Activated naive CD8-positive, alpha-beta T cell treated with anti-CD3 and anti-CD28 coated beads, Interleukin-2, amount 10 ng/mL, durations not matched to agents 7 days and 5 days (primary cell): ENCODE measurements at regions not wholly inside any gene's neighbourhood (a gene's known extent, or its start where the extent isn't known, plus 50 kb on each side); places are given as distances from the start of the nearest gene placed in this dataset.

Source experiments
- ATAC-seq: fragments of 150-1000 bp; cut with Tn5 transposase; one replicate; pipeline ENCODE4 v1.10.0; 2021; ENCODE audit warnings: low read depth, moderate library complexity
- POLR2A ChIA-PET: fragments of 350-600 bp; sonication (Branson Sonifier 250); formaldehyde crosslinking; loops from one replicate; lab custom pipeline; 2021; ENCODE audit warnings: antibody characterized with exemption; lab: Charles Lee
- DNase-seq: peaks from one replicate; pipeline ENCODE4 v3.0.0; 2021
- H3K27ac Mint-ChIP-seq: one replicate; pipeline ENCODE4 v1.8.0; 2022; ENCODE audit warnings: mild to moderate bottlenecking, mixed read lengths
- H3K27me3 Mint-ChIP-seq: one replicate; pipeline ENCODE4 v1.8.0; 2022; ENCODE audit warnings: mild to moderate bottlenecking, moderate library complexity, mixed read lengths
- H3K36me3 Mint-ChIP-seq: one replicate; pipeline ENCODE4 v1.8.0; 2021; ENCODE audit warnings: mild to moderate bottlenecking, mixed read lengths
- H3K4me1 Mint-ChIP-seq: one replicate; pipeline ENCODE4 v1.8.0; 2021; ENCODE audit warnings: mixed read lengths
- H3K4me3 Mint-ChIP-seq: one replicate; pipeline ENCODE4 v1.8.0; 2022; ENCODE audit warnings: mild to moderate bottlenecking, moderate library complexity, mixed read lengths
- H3K9me3 Mint-ChIP-seq: one replicate; pipeline ENCODE4 v1.8.0; 2021; ENCODE audit warnings: mixed read lengths

DNA sequence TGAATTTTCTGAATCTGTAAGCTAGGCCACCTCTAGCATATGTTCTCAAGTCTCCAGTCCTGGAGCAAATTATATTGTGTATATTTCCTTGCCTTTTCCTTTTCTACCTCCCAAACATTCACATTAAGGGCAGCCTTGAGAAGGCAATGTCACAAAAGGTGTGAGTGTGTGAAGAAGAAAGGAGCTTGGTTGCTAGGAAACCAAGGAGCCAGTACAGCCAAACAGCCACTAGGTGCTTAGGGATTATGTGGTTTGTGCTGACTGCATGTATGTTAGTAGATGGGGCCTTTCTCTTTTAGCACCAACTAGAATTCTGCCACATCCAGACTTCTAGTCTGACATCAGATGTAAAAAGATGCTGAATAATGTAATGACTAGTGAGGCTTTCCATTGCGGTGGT is 118.8 kb upstream of the DAZL start:
- H3K4me3 Mint-ChIP-seq = no peak overlapping the region
- peaks cover 2% of the 10 kb centered on the region for H3K36me3 Mint-ChIP-seq
- no peak for ATAC-seq
- POLR2A ChIA-PET = no interaction called here
- no peaks in the 10 kb centered on the region for H3K27me3 Mint-ChIP-seq
- H3K9me3 Mint-ChIP-seq = peaks cover 10% of the 10 kb centered on the region
- no peak for DNase-seq
- no peak overlapping the region for H3K27ac Mint-ChIP-seq
- peaks cover 3% of the 10 kb centered on the region for H3K4me1 Mint-ChIP-seq

- Mint-ChIP-seq H3K27ac (no peak overlapping the region), H3K27me3 (no peaks in the 10 kb centered on the region), H3K9me3 (peaks cover 12% of the 10 kb centered on the region), H3K36me3 (peaks cover 2% of the 10 kb centered on the region), H3K4me3 (no peak overlapping the region), H3K4me1 (peaks cover 3% of the 10 kb centered on the region)
- DNase-seq (no peak), ATAC-seq (no peak)
- POLR2A ChIA-PET = interaction anchor here (0.6 kb wide), 1 partner anchor 99 kb away, joined by 4 read pairs; no protein-coding TSS in a partner anchor
These were observed 119.3 kb upstream of the DAZL start for GRCh38 chr3:16724487-16724886.

- POLR2A ChIA-PET = no interaction called here
These were observed 120.7 kb upstream of the DAZL start for GRCh38 chr3:16725972-16726371.

DNA sequence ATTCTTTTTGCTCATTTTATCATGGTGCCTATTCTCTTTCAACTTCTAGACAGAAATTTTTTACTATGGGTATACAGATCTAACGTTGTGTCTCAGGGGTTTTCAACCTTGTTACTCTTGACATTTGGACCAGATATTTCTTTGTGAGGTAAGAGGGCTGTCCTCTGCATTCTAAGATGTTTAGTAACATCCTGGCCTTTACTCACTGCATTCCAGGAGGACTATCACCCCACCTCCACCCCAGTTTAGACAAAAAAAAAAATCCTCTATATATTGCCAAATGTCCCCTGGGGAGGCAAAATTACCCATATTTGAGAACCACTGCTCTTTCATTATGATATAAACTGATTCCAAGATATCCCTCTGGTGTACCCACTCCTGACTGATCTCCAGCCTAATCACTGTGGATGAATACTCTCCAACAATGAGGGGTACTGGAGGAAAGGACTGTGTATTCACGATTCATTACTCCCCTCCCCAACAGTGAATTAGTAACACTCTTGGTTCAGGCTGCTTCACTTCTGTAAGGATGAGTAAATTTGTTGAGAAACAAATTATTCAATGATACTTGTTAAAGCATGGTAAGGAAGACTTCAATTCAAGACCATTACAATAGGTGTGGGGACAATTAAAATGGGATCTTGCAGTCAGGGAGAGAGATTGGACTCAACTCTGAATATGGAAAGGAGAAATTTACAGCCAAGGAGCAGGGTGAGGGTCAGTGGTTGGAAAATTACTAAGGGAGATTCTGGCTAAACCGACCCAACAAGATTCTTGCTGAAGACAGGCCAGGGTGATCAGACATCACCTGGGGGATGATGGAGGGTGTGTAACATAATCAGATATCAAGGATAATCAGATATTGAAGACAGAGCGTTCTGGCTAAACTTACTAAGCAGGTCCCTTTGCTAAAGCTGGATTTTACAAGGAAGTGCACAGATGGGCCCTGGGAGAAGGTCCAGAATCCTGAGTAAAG is 123.8 kb upstream of the DAZL start:
- peaks cover 2% of the 10 kb centered on the region for H3K27me3 Mint-ChIP-seq
- ATAC-seq (no peak), DNase-seq (no peak)
- H3K36me3 Mint-ChIP-seq = peaks cover 6% of the 10 kb centered on the region
- POLR2A ChIA-PET = no interaction called here
- peaks cover 23% of the 10 kb centered on the region for H3K9me3 Mint-ChIP-seq
- no peak overlapping the region for H3K4me3 Mint-ChIP-seq
- H3K27ac Mint-ChIP-seq = no peak overlapping the region
- no peaks in the 10 kb centered on the region for H3K4me1 Mint-ChIP-seq

More at GRCh38 chr3:16725972-16726371, 120.7 kb upstream of the DAZL start:
- DNase-seq (no peak), ATAC-seq (no peak)
- no peaks in the 10 kb centered on the region for H3K4me1 Mint-ChIP-seq
- peaks cover 13% of the 10 kb centered on the region for H3K9me3 Mint-ChIP-seq
- peaks cover 2% of the 10 kb centered on the region for H3K36me3 Mint-ChIP-seq
- H3K27me3 Mint-ChIP-seq = peaks cover 2% of the 10 kb centered on the region
- no peak overlapping the region for H3K4me3 Mint-ChIP-seq
- H3K27ac Mint-ChIP-seq = no peak overlapping the region

GRCh38 chr3:16738451-16738850 is 133.2 kb upstream of the DAZL start:
- Mint-ChIP-seq H3K27me3 (no peaks in the 10 kb centered on the region), H3K9me3 (peaks cover 28% of the 10 kb centered on the region), H3K4me1 (no peaks in the 10 kb centered on the region), H3K4me3 (no peak overlapping the region), H3K27ac (no peak overlapping the region), H3K36me3 (peaks cover 3% of the 10 kb centered on the region)
- DNase-seq (no peak), ATAC-seq (no peak)
- POLR2A ChIA-PET = no interaction called here

- Mint-ChIP-seq H3K27me3 (no peaks in the 10 kb centered on the region), H3K9me3 (peaks cover 24% of the 10 kb centered on the region), H3K27ac (no peak overlapping the region), H3K4me3 (no peak overlapping the region), H3K4me1 (no peaks in the 10 kb centered on the region), H3K36me3 (peaks cover 3% of the 10 kb centered on the region)
- no peak for DNase-seq
- ATAC-seq = no peak
- POLR2A ChIA-PET = no interaction called here
These were observed 134.4 kb upstream of the DAZL start for GRCh38 chr3:16739541-16740105.

GRCh38 chr3:16740515-16740914 is 135.3 kb upstream of the DAZL start:
- POLR2A ChIA-PET = no interaction called here
- Mint-ChIP-seq H3K9me3 (peaks cover 23% of the 10 kb centered on the region), H3K4me1 (no peaks in the 10 kb centered on the region), H3K27me3 (no peaks in the 10 kb centered on the region), H3K4me3 (no peak overlapping the region), H3K36me3 (peaks cover 3% of the 10 kb centered on the region), H3K27ac (no peak overlapping the region)
- no peak for ATAC-seq
- no peak for DNase-seq

DNA sequence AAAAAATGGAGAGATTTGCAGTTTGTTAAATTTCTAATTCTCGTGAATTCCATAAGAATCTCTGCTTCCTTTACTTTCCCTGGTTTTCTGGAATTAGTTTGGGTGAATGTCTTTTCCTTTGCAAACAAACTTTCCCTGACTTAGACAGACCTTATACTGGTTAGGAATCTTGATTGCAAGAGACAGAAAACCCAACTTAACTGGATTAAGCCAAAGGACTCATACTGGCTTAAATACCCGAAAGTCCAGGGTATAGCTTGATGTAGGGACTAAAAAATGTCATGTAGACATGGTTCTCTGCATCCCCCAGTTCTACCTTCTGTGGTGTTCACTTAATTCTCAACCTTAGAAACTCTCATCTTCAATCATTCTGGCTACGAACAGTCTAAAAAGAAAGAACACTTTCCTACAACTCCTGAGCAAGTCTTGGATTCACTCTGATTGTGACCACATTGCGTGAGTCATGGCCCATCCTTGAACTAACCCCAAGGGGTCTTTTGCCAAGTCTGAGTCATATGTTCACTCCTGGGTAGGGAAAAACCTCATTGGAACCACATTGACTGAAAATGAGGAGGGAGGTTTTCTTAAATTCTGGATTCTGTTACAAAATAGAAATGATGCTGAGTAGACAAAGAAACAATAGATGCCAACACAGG is 136.0 kb upstream of the DAZL start:
- DNase-seq (no peak), ATAC-seq (no peak)
- no peak overlapping the region for H3K27ac Mint-ChIP-seq
- H3K36me3 Mint-ChIP-seq = peaks cover 2% of the 10 kb centered on the region
- H3K4me1 Mint-ChIP-seq = no peaks in the 10 kb centered on the region
- H3K27me3 Mint-ChIP-seq = no peaks in the 10 kb centered on the region
- H3K4me3 Mint-ChIP-seq = no peak overlapping the region
- peaks cover 20% of the 10 kb centered on the region for H3K9me3 Mint-ChIP-seq
- POLR2A ChIA-PET = no interaction called here

DNA sequence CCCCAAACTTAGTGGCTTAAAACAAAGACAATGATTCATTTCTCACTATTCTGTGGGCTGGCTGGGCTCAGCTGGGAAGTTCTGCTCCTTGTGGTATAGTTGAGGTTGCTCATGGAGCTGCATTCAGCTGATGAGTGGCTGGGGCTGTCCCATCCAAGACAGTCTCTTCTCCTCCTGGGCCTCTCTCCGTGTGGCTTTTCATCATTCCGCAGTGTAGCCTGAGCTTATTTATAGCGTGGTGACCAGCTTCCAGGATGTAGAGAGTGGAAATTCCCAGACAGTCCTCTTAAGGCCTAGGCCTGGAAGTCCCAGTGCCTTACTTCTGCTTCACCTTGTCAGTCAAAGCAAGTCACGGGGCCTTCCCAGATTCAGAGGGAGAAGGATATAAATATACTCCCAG is 136.7 kb upstream of the DAZL start:
- Mint-ChIP-seq H3K36me3 (peaks cover 2% of the 10 kb centered on the region), H3K4me3 (no peak overlapping the region), H3K27me3 (no peaks in the 10 kb centered on the region), H3K9me3 (peaks cover 18% of the 10 kb centered on the region), H3K4me1 (no peaks in the 10 kb centered on the region), H3K27ac (no peak overlapping the region)
- DNase-seq = no peak
- POLR2A ChIA-PET = no interaction called here
- no peak for ATAC-seq

DNA sequence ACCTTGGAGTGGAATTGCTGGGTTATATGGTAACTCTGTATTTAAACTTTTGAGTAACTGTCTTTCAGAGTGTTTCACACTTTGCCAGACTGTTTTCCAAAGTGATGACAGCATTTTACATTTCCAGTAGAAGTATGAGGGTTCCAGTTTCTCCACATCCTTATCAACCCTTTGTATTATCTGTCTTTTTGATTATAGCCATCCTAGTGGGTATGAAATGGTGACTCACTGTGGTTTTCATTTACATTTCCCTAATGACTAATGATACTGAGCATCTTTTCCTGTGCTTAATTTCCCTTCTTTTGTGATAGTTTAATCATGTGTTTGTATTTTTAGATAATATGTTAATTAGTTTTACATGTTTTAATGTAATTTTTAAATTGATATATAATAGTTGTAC is 138.1 kb upstream of the DAZL start:
- Mint-ChIP-seq H3K27ac (no peak overlapping the region), H3K4me3 (no peak overlapping the region), H3K36me3 (peaks cover 2% of the 10 kb centered on the region), H3K27me3 (no peaks in the 10 kb centered on the region), H3K4me1 (no peaks in the 10 kb centered on the region), H3K9me3 (peaks cover 17% of the 10 kb centered on the region)
- no peak for DNase-seq
- ATAC-seq = no peak
- POLR2A ChIA-PET = no interaction called here

DNA sequence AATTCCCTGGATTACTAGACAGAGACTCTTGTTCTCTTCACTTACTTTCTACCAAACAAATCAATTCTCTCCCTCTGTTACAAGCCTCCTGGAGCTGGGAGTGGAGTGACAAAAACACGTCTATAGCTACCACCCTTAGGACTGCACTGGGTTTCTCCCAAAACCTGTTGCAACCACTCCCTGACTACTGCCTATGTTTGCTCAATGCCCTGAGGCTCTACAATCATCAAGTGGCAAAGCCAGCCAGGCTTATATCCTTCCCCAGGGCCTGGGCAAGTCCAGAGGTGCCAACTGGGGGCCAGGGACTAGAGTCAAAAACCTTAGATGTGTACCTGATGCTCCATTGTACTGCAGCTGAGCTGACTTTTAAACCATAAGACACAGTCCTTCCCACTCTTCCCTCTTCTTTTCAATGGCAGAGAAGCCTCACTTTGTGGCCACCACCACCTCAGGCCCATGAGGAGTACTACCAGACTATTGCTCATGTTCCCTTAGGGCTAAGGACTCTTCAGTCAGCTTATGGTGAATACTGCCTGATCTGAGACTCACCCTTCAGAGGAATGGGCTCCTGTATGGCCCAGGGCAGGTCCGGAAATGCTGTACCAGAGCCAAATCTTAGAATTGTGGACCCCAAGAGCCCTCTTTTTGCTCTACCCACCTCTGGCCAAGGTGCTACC is 125.4 kb upstream of the PLCL2 start:
- POLR2A ChIA-PET = no interaction called here
- Mint-ChIP-seq H3K9me3 (peaks cover 10% of the 10 kb centered on the region), H3K4me3 (no peak overlapping the region), H3K27me3 (no peaks in the 10 kb centered on the region), H3K36me3 (peaks cover 6% of the 10 kb centered on the region), H3K27ac (no peak overlapping the region), H3K4me1 (peaks cover 2% of the 10 kb centered on the region)
- ATAC-seq = no peak
- no peak for DNase-seq

- Mint-ChIP-seq H3K4me1 (peaks cover 2% of the 10 kb centered on the region), H3K36me3 (peaks cover 4% of the 10 kb centered on the region), H3K27ac (no peak overlapping the region), H3K27me3 (peaks cover 2% of the 10 kb centered on the region), H3K9me3 (peaks cover 5% of the 10 kb centered on the region), H3K4me3 (no peak overlapping the region)
- ATAC-seq = no peak
- no peak for DNase-seq
- POLR2A ChIA-PET = no interaction called here
These were observed 123.2 kb upstream of the PLCL2 start for GRCh38 chr3:16761571-16761970.

- POLR2A ChIA-PET = no interaction called here
- Mint-ChIP-seq H3K36me3 (no peaks in the 10 kb centered on the region), H3K9me3 (peaks cover 2% of the 10 kb centered on the region), H3K4me3 (no peak overlapping the region), H3K27me3 (peaks cover 2% of the 10 kb centered on the region), H3K4me1 (no peaks in the 10 kb centered on the region), H3K27ac (no peak overlapping the region)
- DNase-seq (no peak), ATAC-seq (no peak)
These were observed 119.1 kb upstream of the PLCL2 start for GRCh38 chr3:16765661-16766060.
